Spinal cord (tissue), 9 donors: ENCODE measurements at regions not wholly inside any gene's neighbourhood (a gene's known extent, or its start where the extent isn't known, plus 50 kb on each side); places are given as distances from the start of the nearest gene placed in this dataset.
"Not testable (repeated sequence)": the region's sequence is repeated elsewhere in the genome, so short reads cannot be mapped to it uniquely, and the experiment has no call there.

ENCODE experiments used
- DNase-seq, 6 donors: peaks; one replicate each; pipeline versions ENCODE4 v3.0.0 to v3.0.0-alpha.2; 2013 to 2015; ENCODE audit warnings: low spot score in 6 of 6, low read depth in 4 of 6
- H3K27ac ChIP-seq: one replicate; pipeline ENCODE4 v1.5.1; 2013; ENCODE audit warnings: low read depth, low read length, control low read depth
- H3K27me3 ChIP-seq: one replicate; pipeline ENCODE4 v1.6.1; 2013; ENCODE audit warnings: low read length; ENCODE audit not compliant: control insufficient read depth, insufficient read depth
- H3K36me3 ChIP-seq: one replicate; pipeline ENCODE4 v1.6.1; 2013; ENCODE audit warnings: low read length; ENCODE audit not compliant: control insufficient read depth, insufficient read depth
- H3K4me1 ChIP-seq: one replicate; pipeline ENCODE4 v1.6.1; 2013; ENCODE audit warnings: low read length; ENCODE audit not compliant: control insufficient read depth, insufficient read depth
- H3K4me3 ChIP-seq: one replicate; pipeline ENCODE4 v1.5.1; 2013; ENCODE audit warnings: low read depth, low read length, control low read depth
- H3K9me3 ChIP-seq: one replicate; pipeline ENCODE4 v1.6.1; 2013; ENCODE audit warnings: low read length; ENCODE audit not compliant: control insufficient read depth, insufficient read depth
- WGBS: methylation state at CpG from one replicate; pipeline ENCODE4 v1.1.5; 2013; ENCODE audit warnings: missing lambda C conversion rate; ENCODE audit not compliant: insufficient coverage; 5-methylcytosine and 5-hydroxymethylcytosine counted together
- donor health status: healthy.

GRCh38 chr18:49720944-49721343, 92.4 kb downstream of the ACAA2 start:
- WGBS, result no CpG with 5 or more reads among the region's 3 CpGs

GRCh38 chr18:49717617-49718016, 95.7 kb downstream of the ACAA2 start:
- H3K27me3 ChIP-seq, result no peaks in the 10 kb centered on the region
- DNase-seq, result no peak
- no peak overlapping the region for H3K27ac ChIP-seq
- H3K36me3 ChIP-seq, result no peaks in the 10 kb centered on the region
- 96% methylated on average over 3 of the region's 3 CpGs for WGBS
- H3K9me3 ChIP-seq, result no peaks in the 10 kb centered on the region
- H3K4me1 ChIP-seq, result no peaks in the 10 kb centered on the region
- no peak overlapping the region for H3K4me3 ChIP-seq

More at GRCh38 chr18:49720944-49721343, 92.4 kb downstream of the ACAA2 start:
- DNase-seq, H3K27ac ChIP-seq, H3K36me3 ChIP-seq, H3K9me3 ChIP-seq, H3K27me3 ChIP-seq, H3K4me1 ChIP-seq, H3K4me3 ChIP-seq: not testable (repeated sequence)

GRCh38 chr18:49716035-49716434, 97.3 kb downstream of the ACAA2 start:
- no peak for DNase-seq
- Histone ChIP-seq H3K27me3 (no peaks in the 10 kb centered on the region), H3K4me3 (no peak overlapping the region), H3K9me3 (no peaks in the 10 kb centered on the region), H3K4me1 (no peaks in the 10 kb centered on the region), H3K27ac (no peak overlapping the region), H3K36me3 (no peaks in the 10 kb centered on the region)
- WGBS, result 83% methylated on average over 6 of the region's 6 CpGs

GRCh38 chr18:49709347-49709690, 104.0 kb downstream of the ACAA2 start:
- Histone ChIP-seq H3K4me1 (no peaks in the 10 kb centered on the region), H3K36me3 (no peaks in the 10 kb centered on the region), H3K9me3 (no peaks in the 10 kb centered on the region), H3K4me3 (no peak overlapping the region), H3K27ac (no peak overlapping the region), H3K27me3 (no peaks in the 10 kb centered on the region)
- no peak for DNase-seq
- WGBS, result no CpG with 5 or more reads among the region's 2 CpGs

GRCh38 chr18:49708662-49709346, 104.5 kb downstream of the ACAA2 start:
- no peaks in the 10 kb centered on the region for H3K27me3 ChIP-seq
- H3K27ac ChIP-seq, result no peak overlapping the region
- no peak overlapping the region for H3K4me3 ChIP-seq
- peaks cover 2% of the 10 kb centered on the region for H3K4me1 ChIP-seq
- DNase-seq, result no peak
- no peaks in the 10 kb centered on the region for H3K9me3 ChIP-seq
- 95% methylated on average over 4 of the region's 6 CpGs for WGBS
- H3K36me3 ChIP-seq, result no peaks in the 10 kb centered on the region

GRCh38 chr18:49707599-49707998, 105.7 kb downstream of the ACAA2 start:
- no peaks in the 10 kb centered on the region for H3K27me3 ChIP-seq
- H3K4me1 ChIP-seq, result peaks cover 2% of the 10 kb centered on the region
- no peak overlapping the region for H3K27ac ChIP-seq
- no peak overlapping the region for H3K4me3 ChIP-seq
- H3K9me3 ChIP-seq, result no peaks in the 10 kb centered on the region
- H3K36me3 ChIP-seq, result no peaks in the 10 kb centered on the region
- DNase-seq, result peak in 3 of 6 donors; percentile 28 to 73 (median 52)
- 18% methylated on average over 2 of the region's 3 CpGs for WGBS

GRCh38 chr18:49704334-49704733, 109.0 kb downstream of the ACAA2 start:
- no peak overlapping the region for H3K27ac ChIP-seq
- H3K27me3 ChIP-seq, result no peaks in the 10 kb centered on the region
- WGBS, result 90% methylated on average over 4 of the region's 6 CpGs
- H3K4me1 ChIP-seq, result peaks cover 2% of the 10 kb centered on the region
- peak in 2 of 6 donors; percentile 28 to 37 for DNase-seq
- no peaks in the 10 kb centered on the region for H3K9me3 ChIP-seq
- H3K4me3 ChIP-seq, result no peak overlapping the region
- H3K36me3 ChIP-seq, result no peaks in the 10 kb centered on the region

GRCh38 chr18:49701190-49701589, 112.1 kb downstream of the ACAA2 start:
- Histone ChIP-seq H3K36me3 (no peaks in the 10 kb centered on the region), H3K27me3 (no peaks in the 10 kb centered on the region), H3K27ac (no peak overlapping the region), H3K9me3 (no peaks in the 10 kb centered on the region), H3K4me3 (no peak overlapping the region), H3K4me1 (peaks cover 9% of the 10 kb centered on the region)
- WGBS, result 94% methylated on average over 4 of the region's 5 CpGs
- DNase-seq, result no peak

GRCh38 chr18:49699303-49699702, 114.0 kb downstream of the ACAA2 start:
- DNase-seq, result no peak
- H3K4me3 ChIP-seq, result no peak overlapping the region
- H3K27me3 ChIP-seq, result no peaks in the 10 kb centered on the region
- H3K27ac ChIP-seq, result no peak overlapping the region
- H3K36me3 ChIP-seq, result no peaks in the 10 kb centered on the region
- peaks cover 9% of the 10 kb centered on the region for H3K4me1 ChIP-seq
- 98% methylated on average over 4 of the region's 6 CpGs for WGBS
- no peaks in the 10 kb centered on the region for H3K9me3 ChIP-seq

- Histone ChIP-seq H3K27me3 (no peaks in the 10 kb centered on the region), H3K4me1 (peaks cover 7% of the 10 kb centered on the region), H3K27ac (no peak overlapping the region), H3K4me3 (no peak overlapping the region), H3K36me3 (no peaks in the 10 kb centered on the region), H3K9me3 (peaks cover under 1% of the 10 kb centered on the region)
- no peak for DNase-seq
- WGBS, result 82% methylated on average over 4 of the region's 4 CpGs
Observed at GRCh38 chr18:49698525-49699025, 114.8 kb downstream of the ACAA2 start.
